ENCODE measurements at regions not wholly inside any gene's neighbourhood (a gene's known extent, or its start where the extent isn't known, plus 50 kb on each side); places are given as distances from the start of the nearest gene placed in this dataset.

GRCh38 chr16:7044331-7044730 is 288.3 kb upstream of the RBFOX1 start:
- TF ChIP-seq CTCF (IDR thresholded peaks at IDR 0.05): no peak
- TF ChIP-seq POLR2A (IDR thresholded peaks at IDR 0.05): no peak

Measured in heart left ventricle (tissue), 13 donors.